Muscle layer of colon (tissue), 2 donors: ENCODE measurements at regions not wholly inside any gene's neighbourhood (a gene's known extent, or its start where the extent isn't known, plus 50 kb on each side); places are given as distances from the start of the nearest gene placed in this dataset.
"Not testable (repeated sequence)": the region's sequence is repeated elsewhere in the genome, so short reads cannot be mapped to it uniquely, and the experiment has no call there.

Source experiments
- H3K27ac ChIP-seq: one replicate; pipeline ENCODE4 v1.7.0; 2013; ENCODE audit warnings: low read depth, mild to moderate bottlenecking, low read length, moderate library complexity
- H3K27me3 ChIP-seq, 2 donors: one replicate each; pipeline ENCODE4 v1.7.0; 2013; ENCODE audit warnings: low read length in 2 of 2, mild to moderate bottlenecking in 2 of 2; ENCODE audit not compliant: insufficient read depth in 2 of 2, control insufficient read depth in 1 of 2
- H3K36me3 ChIP-seq: one replicate; pipeline ENCODE4 v1.7.0; 2013; ENCODE audit warnings: mild to moderate bottlenecking, low read length; ENCODE audit not compliant: insufficient read depth
- H3K4me1 ChIP-seq: one replicate; pipeline ENCODE4 v1.7.0; 2013; ENCODE audit warnings: mild to moderate bottlenecking, low read length; ENCODE audit not compliant: insufficient read depth
- H3K4me3 ChIP-seq, 2 donors: one replicate each; pipeline ENCODE4 v1.7.0; 2013; ENCODE audit warnings: low read length in 2 of 2, low read depth in 1 of 2, mild to moderate bottlenecking in 1 of 2, moderate library complexity in 1 of 2
- H3K9ac ChIP-seq: one replicate; pipeline ENCODE4 v1.7.0; 2013; ENCODE audit warnings: low read length
- H3K9me3 ChIP-seq: one replicate; pipeline ENCODE4 v1.7.0; 2013; ENCODE audit warnings: mild to moderate bottlenecking, low read length
- donor health status: abdominal sarcoma.
- donor health status: Adenocarcinoma of cecum.

DNA sequence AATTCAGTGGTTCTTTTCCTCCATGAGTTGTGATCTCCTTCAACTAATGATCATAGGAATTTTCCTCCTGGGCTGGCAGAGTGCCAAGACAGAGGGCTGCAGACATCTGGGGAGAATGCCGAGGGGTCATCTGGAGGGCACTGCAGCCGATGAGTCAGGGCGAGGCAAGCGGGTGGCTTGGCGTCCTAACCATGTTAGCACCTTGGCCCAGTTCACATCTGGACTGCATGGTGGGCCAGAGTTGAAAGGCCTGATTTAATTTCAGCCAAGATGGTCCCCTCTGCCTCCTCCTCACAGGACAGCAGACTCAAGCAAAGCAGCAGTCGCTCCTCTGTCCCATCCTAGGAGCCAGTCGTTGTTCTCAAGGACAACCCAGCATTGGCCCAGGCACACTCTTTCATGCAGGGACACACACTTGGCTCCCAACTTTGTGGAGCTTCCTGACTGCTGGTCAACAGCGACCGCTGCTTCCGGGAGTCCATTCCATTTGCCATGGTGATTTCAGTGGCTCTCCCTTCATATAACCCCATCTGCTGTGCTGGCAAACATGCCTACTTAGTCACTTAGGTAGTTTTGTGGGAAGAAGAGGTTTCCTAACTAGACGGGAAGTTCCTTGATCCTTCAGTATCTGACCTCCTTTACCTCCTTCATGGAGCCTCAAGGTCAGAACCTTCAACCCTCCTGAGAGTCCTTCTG is 161.8 kb downstream of the TTC8 start:
- Histone ChIP-seq H3K4me1 (no peaks in the 10 kb centered on the region), H3K27me3 (no peaks in the 10 kb centered on the region), H3K4me3 (no peak overlapping the region), H3K9me3 (no peaks in the 10 kb centered on the region), H3K36me3 (no peaks in the 10 kb centered on the region), H3K9ac (no peak overlapping the region), H3K27ac (no peak overlapping the region)

DNA sequence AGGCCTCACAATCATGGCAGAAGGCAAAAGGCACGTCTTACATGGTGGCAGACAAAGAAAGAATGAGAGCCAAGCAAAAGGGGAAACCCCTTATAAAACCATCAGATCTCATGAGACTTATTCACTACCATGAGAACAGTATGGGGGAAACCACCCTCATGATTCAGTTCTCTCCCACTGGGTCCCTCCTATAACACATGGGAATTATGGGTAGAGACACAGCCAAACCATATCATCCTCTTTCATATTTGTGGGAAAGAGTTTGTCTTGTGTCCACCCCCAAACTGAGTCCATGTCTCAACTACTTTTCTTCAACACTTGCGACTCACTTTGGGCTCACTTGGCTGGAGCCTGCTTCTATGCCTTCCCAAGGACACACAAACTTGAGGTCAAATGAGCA is 162.5 kb downstream of the TTC8 start:
- H3K27ac ChIP-seq, H3K27me3 ChIP-seq, H3K36me3 ChIP-seq, H3K4me3 ChIP-seq, H3K4me1 ChIP-seq, H3K9ac ChIP-seq, H3K9me3 ChIP-seq: not testable (repeated sequence)

DNA sequence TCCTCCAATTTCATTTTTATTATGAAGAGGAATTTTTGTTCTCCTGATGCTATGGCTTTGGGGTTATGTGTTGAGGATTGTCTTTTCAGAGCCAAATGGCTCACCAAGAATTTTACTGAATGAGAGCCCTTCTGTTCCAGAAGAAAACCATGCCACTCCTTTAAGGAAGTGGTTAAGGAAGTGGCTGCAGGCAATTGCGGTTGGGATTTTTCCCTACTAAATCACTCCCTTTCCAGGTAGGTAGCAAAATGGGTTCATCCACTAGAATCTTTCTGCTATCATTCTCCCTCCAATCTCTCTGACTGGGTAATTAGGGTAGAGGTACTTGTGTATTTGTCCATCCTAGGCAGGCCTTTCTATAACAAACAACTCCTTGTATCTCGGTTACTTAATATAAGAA is 163.1 kb downstream of the TTC8 start:
- H3K9me3 ChIP-seq, result no peaks in the 10 kb centered on the region
- H3K4me3 ChIP-seq, result no peak overlapping the region
- no peaks in the 10 kb centered on the region for H3K36me3 ChIP-seq
- no peaks in the 10 kb centered on the region for H3K4me1 ChIP-seq
- H3K9ac ChIP-seq, result no peak overlapping the region
- no peaks in the 10 kb centered on the region for H3K27me3 ChIP-seq
- no peak overlapping the region for H3K27ac ChIP-seq

DNA sequence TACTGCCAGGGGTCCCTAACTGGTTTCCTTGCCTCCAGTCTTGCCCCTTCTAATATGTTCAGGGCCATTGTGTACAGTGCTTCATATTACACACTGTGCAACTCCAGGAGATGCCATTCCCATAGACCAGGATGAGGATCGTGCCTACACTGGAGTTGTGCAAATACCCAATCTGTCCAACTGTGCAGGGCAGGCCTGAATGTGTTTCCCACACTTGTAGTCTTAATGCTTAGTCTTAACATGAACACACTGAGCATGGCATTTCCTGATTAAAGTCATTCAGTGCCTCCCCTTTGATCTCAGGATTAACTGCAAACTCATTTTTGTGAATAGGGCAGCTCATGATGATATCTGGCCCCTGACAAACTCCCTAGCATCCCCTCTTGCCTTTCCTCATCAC is 165.5 kb downstream of the TTC8 start:
- Histone ChIP-seq H3K9me3 (no peaks in the 10 kb centered on the region), H3K4me1 (no peaks in the 10 kb centered on the region), H3K36me3 (no peaks in the 10 kb centered on the region), H3K27me3 (no peaks in the 10 kb centered on the region), H3K4me3 (no peak overlapping the region), H3K9ac (no peak overlapping the region), H3K27ac (no peak overlapping the region)

DNA sequence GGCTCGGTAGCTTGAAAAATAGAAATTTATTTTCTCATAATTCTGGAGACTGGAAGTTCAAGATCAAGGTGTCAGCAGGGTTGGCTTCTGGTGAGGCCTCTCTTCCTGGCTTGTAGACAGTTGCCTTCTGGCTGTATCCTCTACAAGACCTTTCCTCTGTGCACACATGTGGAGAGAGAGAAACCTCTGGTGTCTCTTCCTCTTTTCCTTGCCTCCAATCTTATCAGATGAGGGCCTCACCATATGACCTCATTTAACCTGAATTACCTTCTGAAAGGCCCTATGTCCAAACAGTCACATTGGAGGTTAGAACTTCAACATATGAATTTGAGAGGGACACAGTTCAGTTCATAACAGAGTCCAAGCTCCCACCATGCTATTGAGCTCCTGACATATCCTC is 166.4 kb downstream of the TTC8 start:
- H3K36me3 ChIP-seq, result no peaks in the 10 kb centered on the region
- H3K4me3 ChIP-seq, result no peak overlapping the region
- H3K9ac ChIP-seq, result no peak overlapping the region
- H3K27me3 ChIP-seq, result no peaks in the 10 kb centered on the region
- H3K27ac ChIP-seq, result no peak overlapping the region
- no peaks in the 10 kb centered on the region for H3K4me1 ChIP-seq
- H3K9me3 ChIP-seq, result no peaks in the 10 kb centered on the region

DNA sequence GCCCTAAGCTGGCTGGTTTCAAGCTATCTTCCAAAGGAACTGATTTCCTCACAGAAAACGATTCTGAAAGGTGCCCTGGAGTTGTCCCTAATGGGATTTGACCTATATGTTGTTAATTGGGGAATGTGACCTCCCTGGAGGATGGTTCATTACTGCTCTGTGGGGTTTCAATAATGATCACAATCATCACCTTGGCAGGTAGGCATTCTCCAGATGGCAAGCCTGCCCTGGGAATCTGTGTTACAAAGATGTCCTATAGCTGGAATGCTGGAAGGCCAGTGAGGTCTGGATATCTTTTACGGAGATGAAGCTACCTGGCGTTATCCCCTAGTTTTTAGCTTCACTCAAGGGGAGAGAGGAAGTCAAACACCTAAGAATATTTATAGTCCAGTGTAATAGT is 167.6 kb downstream of the TTC8 start:
- Histone ChIP-seq H3K27ac (no peak overlapping the region), H3K9me3 (no peaks in the 10 kb centered on the region), H3K4me3 (no peak overlapping the region), H3K36me3 (no peaks in the 10 kb centered on the region), H3K4me1 (no peaks in the 10 kb centered on the region), H3K27me3 (no peaks in the 10 kb centered on the region), H3K9ac (no peak overlapping the region)

DNA sequence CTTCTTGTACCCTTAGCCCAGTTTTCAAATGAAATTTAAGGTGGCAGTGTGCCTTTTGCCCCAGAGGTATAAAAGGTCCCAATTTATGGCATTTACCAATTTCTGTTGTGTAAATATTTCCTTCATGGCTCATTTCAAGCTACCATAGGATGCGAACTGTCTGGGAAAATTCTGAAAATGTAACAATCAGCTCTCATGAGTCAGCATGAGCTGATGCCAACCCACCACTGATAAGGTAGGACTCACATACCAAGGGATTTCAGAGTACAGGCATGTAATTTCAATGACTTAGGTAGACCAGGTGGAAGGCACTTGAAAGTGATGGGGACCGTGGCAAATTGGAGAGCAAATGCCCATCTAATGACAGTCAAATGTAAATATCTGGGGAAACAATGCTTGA is 169.5 kb downstream of the TTC8 start:
- Histone ChIP-seq H3K9me3 (no peaks in the 10 kb centered on the region), H3K27me3 (no peaks in the 10 kb centered on the region), H3K4me3 (no peak overlapping the region), H3K4me1 (no peaks in the 10 kb centered on the region), H3K36me3 (no peaks in the 10 kb centered on the region), H3K9ac (no peak overlapping the region), H3K27ac (no peak overlapping the region)

DNA sequence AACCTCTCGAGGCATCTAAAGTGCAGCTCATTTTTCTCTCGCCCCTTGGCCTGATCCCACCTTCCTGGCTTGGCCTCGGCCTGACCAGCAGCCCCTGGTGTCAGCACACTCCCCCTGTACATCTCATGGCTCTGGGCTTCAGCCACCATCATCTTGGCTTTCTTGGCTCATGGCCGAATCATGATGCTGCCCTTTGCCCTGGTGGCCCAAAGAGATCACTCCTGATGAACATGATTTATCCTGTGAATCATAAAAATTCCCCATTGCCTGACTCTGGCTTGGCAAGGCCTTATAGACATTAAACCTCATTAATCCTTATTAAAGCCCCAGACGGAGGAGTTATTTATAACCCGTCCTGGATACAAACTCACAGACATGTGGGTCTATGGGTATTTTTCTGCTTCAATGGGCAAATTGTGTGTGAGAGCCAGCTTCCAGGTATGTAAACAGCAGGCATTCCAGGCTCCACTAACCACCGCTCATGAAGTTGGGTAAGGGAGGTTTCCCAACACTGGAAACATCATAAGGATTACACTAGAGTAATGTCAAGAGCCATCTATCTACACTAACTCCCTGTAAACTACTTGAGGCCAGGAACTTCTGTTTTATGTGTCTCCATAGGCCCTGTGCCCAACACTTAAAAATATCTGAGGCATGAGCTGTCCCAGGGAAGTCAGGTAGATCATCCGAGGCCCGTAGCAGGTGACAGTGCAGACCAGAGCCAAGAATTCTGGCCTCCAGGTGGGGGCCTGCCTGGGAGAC is 171.2 kb downstream of the TTC8 start:
- H3K4me1 ChIP-seq, result no peaks in the 10 kb centered on the region
- no peaks in the 10 kb centered on the region for H3K27me3 ChIP-seq
- no peaks in the 10 kb centered on the region for H3K36me3 ChIP-seq
- H3K4me3 ChIP-seq, result no peak overlapping the region
- no peaks in the 10 kb centered on the region for H3K9me3 ChIP-seq
- no peak overlapping the region for H3K9ac ChIP-seq
- H3K27ac ChIP-seq, result no peak overlapping the region

DNA sequence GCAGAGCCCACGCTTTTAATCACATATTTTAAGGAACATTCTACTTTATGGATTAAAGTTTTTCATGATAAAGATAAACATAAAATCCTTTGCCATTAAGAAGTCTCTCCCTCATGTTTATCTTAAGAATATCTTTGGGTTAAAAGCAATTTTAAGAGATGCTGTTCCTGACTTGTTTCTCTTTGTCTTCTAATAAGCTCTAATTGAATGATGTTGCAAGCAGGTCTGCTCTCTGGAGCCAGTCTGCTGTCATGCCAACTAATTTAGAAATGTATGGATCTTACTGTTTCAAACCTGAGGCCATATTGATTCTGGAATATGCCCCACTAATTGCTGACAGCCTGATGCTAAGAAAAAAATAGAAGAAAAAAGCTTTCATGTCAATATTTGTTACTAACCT is 173.6 kb downstream of the TTC8 start:
- Histone ChIP-seq H3K36me3 (no peaks in the 10 kb centered on the region), H3K4me1 (no peaks in the 10 kb centered on the region), H3K4me3 (no peak overlapping the region), H3K9me3 (no peaks in the 10 kb centered on the region), H3K9ac (no peak overlapping the region), H3K27me3 (no peaks in the 10 kb centered on the region), H3K27ac (no peak overlapping the region)

DNA sequence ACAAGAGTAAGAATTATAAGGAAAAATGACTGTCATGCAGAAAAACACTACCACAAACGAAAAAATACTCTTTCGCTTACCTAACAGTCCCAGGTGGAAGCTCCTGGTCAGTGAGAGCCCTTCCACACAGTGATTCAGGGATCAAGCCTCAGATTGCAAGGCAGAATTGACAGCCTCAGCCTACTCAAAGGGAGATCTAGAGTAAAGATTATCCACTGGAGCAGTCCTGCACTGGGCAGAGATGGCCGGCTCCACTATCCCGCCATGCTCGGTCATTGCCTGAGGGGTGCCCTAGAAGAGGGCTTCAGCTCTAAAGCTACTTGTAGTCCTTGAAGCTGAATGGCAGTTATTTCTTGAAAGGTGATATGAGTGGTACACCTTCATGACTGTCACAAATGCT is 174.7 kb downstream of the TTC8 start:
- Histone ChIP-seq H3K9me3 (no peaks in the 10 kb centered on the region), H3K27me3 (no peaks in the 10 kb centered on the region), H3K4me1 (no peaks in the 10 kb centered on the region), H3K9ac (no peak overlapping the region), H3K4me3 (no peak overlapping the region), H3K27ac (no peak overlapping the region), H3K36me3 (no peaks in the 10 kb centered on the region)

DNA sequence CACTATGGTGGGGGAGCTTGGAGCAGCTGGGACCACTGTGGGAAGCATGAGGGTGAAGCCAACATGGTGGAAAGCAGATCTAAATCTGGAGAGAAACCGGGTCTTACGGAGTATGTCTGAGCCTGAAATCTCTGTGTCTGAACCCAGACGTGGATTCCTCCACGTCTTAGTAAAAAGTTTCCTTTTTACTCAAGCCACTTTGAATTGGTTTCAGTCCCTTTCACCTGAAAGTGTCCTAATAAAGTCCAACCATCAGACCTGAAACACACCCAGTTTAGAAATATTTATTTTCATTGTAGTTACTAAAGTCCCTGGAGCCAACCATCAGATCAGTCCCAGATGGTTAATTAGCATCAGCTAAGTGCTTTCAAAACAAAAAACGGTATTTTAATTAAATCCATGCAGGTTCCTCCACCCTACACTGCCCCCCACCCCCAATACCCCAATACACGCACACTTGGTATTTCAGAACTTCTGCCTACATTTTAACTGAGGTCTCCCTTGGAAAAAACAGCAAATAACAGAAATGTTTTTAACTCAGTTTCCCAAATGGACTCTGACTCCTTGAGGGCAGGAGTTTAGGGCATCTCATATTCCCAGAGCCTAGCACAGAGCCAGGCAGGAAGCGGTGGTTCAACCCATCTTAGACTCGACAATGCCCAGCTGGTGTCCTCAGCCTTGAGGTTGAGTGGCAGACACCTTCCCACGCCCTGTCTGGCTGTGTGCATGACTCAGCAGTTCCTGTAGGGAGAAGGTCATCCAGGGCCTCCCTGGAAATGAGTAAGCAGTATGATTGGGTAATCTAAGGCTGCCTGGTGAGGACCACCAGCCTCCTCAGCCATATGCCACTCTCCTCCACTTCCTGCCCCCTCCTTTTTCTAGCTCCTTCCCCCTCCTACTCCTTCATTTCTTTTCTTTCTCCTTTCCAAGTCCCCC is 175.8 kb downstream of the TTC8 start:
- H3K4me1 ChIP-seq, result no peaks in the 10 kb centered on the region
- H3K4me3 ChIP-seq, result no peak overlapping the region
- H3K27ac ChIP-seq, result no peak overlapping the region
- H3K9me3 ChIP-seq, result no peaks in the 10 kb centered on the region
- H3K36me3 ChIP-seq, result no peaks in the 10 kb centered on the region
- H3K27me3 ChIP-seq, result no peaks in the 10 kb centered on the region
- no peak overlapping the region for H3K9ac ChIP-seq
